ENCODE measurements at regions not wholly inside any gene's neighbourhood (a gene's known extent, or its start where the extent isn't known, plus 50 kb on each side); places are given as distances from the start of the nearest gene placed in this dataset.
"Not testable (repeated sequence)": the region's sequence is repeated elsewhere in the genome, so short reads cannot be mapped to it uniquely, and the experiment has no call there.

DNA sequence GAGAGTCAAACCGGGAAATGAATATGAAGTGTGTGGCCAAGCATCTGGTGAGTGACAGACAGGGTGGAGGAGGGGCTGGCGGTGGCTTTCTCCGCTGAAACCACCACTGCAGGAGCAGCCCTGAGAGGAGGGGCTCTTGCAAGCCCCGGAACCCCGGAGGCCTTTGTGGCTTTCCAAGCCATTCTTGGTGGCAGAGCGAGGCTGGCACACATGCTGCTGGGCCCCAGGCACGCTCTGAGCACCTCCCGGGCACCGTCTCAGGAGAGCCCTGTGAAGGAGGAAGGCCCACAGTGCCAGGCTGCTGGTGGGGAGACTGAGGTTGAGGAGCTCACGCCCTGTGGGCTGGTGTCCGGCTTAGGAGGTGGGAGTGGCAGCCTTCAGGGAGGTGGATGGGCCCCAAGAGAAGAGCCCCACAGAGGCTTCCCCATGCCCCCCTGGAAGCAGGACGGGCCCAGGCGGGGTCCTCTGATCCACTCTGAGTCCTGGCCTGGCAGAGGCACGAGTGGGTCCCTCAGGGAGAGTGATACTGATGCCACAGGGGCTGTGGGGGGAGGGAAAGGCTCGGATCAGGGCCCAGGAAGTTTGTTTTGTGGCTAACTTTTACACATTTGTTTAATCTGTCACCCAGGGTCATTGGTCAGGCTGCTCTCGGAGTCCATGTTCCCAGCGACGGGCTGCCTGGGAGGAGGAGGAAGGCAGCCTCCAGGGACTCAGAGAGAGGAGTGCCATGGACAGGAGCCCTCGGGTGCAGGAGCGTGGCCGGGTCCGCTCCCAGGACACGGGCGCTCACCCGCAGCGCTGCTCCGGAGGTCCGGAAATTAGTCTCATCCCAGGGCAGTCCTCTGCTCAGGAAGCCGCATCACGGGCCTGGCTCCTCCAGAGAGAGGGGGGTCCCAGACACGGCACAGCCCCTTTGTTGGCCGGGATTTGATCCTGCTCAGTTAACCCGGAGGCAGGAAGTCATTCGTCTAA is 170.7 kb downstream of the ERMARD start:
- no peak for DNase-seq

DNA sequence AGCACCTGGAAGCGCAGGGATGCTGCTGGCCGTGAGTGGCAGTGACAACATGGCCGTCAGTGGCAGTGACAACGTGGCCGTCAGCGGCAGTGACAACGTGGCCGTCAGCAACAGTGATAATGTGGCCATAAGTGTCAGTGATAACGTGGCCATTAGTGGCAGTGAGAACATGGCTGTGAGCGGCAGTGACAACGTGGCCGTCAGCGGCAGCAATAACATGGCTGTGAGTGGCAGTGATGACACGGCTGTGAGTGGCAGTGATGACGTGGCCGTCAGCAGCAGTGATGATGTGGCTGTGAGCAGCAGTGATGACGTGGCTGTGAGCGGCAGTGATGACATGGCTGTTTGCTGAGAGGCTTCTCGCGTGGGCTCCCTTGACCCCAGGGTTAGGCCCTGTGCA is 169.8 kb downstream of the ERMARD start:
- DNase-seq = no peak

DNA sequence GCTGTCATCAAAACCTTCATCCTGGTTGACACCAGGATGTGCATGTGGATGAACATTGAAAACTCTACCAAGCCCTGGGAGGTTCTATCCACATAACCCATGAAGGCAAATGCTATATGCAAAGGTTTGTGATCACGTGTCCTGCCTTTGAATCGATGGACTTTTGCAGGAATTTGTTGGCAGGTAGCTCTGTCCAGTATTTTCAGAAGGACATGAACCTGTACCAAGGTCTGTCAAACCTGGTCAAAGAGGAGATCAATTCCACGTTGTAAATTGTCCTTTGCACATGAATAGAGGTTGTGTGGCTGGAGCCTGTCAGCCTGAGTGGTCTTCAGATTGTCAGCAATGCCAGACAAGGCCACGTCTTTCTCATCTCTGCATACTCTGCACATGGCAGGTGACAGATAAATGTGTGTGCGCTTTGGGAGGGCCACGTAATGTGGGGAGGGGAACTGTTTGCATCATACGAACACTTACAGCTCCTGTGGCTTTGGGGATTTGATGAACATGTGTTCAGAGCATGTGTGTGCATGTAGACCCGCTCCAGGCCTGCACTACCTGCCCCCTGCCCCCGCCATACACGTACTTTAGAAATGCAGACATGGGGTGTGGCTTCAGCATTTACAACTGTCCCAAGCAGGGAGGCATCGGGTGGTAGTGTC is 169.1 kb downstream of the ERMARD start:
- no peak for DNase-seq

DNA sequence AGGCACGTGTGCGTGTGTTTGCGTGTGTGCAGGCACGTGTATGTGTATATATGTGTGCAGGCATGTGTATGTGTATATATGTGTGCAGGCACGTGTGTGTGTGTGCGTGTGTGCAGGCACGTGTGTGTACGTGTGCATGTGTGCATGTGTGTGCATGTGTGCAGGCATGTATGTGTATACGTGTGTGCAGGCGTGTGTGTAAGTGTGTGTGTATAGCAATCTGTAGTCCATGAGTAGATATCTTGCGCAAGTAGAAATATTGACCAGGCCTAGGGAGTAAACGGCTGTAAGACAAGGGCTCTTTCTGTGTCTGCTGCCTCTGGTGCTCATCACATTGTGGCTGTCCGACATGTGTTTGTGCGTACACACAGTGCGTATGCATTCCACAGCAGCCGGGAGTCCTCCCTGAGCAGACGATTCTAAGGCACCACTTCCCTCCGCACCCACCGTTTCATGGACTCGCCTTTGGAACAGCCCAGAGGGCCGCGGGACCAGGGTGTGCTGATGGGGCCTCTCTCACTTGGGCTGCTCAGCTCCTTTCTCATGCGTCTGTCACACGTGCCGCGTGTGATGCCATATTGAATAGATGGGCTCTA is 167.6 kb downstream of the ERMARD start:
- no peak for DNase-seq

DNA sequence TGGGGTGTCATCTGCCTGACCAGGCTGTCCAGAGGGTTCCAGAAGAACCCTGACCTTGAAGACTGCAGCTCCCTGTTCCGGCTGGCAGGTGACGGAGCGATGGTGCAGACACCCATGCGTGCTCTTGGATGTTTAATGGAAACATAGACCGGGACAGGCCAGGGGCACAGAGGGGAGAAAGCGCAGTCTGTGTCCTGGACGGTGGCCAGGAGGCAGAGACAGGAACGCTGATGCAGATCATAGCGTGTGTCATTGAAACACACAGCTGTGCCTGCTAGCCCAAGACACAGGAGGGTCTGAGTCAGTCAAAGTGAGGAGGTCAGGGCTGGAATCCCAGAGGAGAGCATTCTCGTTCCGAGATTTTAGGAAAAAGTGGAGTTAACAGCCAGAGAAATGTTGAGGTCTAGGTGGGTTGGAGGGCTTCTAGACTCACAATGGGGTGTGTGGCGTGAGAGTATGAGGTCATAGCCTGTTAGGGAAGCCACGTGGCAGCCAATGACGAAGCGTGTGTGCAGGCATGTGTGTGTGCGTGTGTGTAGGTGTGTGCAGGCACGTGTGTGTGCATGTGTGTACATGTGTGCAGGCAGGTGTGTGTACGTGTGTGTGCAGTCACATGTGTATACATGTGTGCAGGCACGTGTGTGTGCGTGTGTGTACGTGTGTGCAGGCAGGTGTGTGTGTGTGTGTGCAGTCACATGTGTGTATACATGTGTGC is 167.0 kb downstream of the ERMARD start:
- DNase-seq = no peak

DNA sequence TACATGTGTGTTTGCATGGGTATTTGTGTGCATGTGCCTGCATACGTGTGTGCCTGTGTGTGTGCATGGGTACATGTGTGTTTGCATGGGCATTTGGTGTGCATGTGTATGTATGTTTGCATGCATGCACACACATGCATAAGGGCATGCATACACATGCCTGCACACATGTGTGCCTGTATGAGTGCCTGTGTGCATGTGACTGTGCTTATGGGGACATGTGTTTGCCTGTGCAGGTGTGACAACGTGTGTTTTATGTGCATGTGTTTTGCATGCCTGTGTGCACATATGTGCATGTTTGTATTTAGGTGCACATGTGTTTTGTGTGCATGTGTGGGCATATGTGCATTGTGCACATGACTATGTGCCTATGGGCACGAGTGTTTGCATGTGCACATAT is 165.7 kb downstream of the ERMARD start:
- no peak for DNase-seq

DNA sequence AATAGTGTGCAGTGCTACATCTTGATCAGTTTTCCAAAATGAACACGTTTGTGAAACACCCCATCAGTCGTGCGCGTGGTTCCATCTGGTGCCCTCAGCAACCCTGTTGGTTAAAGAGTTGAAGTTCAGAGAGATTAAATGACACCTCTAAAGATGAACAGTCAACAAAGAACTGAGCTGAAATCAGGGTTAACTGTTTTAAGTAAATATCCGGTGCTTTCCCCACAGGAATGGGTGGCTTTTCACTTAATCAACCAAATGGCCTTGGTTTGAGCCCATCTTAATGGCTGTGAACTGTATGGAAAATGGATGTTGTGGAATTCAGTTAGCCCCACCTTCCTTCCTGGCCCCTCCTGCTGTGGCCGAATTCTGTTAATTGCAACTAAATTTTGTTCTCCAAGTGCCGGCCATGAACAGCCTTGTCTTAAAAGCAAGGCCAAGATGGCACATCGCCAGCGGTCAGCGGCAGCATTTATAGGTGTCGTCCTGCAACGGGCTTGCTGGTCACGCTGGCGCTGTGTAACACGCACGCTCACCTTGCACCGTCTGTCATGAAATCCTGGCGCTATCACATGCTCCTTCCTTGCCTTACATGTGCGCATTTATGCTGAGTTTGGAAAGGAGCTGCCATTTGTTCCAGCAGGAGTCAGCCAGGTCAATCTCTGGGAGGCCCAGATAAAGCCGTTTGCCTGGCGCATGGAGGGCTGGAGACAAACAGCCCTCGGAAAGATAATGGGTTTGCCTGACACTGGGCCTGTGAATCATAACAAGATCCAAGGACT is 164.5 kb downstream of the ERMARD start:
- no peak for DNase-seq

DNA sequence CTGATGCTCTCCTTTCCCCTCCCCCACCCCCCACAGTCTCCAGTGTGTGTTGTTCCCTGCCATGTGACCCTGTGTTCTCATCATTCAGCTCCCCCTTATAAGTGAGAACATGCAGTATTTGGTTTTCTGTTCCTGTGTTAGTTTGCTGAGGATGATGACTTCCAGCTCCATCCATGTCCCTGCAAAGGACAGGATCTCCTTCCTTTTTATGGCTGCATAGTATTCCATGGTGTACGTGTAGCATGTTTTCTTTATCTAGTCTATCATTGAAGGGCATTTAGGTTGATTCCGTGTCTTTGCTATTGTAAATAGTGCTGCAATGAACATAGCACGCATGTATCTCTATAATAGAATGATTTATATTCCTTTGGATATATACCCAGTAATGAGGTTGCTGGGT is 162.3 kb downstream of the ERMARD start:
- not testable (repeated sequence) for DNase-seq

DNA sequence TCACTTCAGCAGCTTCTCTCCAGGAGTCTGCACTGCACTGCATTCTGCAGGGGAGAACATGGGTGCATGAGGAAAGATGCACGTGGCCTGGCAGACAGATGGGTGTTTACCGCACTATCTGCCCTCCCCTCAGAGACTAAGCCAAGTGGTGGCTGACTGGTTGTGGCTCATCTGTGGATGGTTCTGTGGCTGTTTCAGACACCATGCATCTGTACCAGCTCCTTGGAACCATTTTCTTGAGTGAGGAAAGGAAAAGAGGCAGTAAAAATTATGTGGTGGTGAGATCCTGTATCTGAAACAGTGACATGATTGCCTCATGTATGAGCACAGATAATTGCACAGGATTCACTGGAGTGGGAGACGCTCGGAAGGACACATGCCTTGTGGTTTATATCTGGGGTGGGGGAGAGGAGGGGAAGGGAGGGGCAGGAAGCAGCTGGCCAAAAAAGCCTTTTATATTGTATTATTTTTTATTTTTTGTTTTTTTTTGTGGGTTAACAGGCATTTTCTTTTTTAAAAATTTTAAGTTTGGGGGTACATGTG is 161.7 kb downstream of the ERMARD start:
- no peak for DNase-seq

DNA sequence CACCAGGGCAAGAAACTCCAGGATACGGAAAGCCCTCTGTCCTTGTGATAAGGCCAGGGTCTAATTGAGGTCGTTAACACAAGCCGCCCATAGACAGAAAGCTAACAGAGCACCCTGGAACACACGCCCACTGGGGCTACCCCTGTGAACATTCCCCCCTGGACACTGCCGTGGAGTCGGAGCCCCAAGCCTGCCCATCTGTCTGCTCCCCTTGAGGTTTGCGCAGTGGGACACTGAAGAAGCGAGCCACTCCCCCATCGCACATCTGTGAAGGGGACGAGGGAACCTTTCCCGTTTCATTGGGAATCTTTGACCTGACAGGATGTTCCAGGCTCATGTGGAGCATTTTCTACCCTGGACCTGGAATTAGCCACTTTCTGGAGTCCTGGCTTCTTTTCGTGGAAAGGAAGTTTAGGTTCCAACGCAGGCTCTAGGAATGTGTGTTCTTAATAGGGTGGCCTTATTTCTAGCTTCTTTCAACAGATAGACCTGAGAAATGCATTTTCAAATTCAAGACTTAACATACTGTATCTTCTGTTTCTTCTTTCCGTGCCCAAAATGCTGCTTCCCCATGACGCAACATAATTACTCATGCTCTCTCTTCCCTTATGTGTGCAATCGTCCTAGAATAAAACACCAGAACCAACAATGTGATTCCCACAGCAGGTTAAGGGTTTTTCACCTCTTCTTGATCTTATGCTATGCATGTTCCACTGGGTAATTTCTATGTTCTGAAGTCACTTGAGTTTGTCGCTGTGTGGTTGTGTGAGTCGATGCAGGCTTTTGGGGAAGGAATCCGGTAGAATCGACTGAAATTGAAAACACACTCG is 161.1 kb downstream of the ERMARD start:
- DNase-seq = no peak

DNA sequence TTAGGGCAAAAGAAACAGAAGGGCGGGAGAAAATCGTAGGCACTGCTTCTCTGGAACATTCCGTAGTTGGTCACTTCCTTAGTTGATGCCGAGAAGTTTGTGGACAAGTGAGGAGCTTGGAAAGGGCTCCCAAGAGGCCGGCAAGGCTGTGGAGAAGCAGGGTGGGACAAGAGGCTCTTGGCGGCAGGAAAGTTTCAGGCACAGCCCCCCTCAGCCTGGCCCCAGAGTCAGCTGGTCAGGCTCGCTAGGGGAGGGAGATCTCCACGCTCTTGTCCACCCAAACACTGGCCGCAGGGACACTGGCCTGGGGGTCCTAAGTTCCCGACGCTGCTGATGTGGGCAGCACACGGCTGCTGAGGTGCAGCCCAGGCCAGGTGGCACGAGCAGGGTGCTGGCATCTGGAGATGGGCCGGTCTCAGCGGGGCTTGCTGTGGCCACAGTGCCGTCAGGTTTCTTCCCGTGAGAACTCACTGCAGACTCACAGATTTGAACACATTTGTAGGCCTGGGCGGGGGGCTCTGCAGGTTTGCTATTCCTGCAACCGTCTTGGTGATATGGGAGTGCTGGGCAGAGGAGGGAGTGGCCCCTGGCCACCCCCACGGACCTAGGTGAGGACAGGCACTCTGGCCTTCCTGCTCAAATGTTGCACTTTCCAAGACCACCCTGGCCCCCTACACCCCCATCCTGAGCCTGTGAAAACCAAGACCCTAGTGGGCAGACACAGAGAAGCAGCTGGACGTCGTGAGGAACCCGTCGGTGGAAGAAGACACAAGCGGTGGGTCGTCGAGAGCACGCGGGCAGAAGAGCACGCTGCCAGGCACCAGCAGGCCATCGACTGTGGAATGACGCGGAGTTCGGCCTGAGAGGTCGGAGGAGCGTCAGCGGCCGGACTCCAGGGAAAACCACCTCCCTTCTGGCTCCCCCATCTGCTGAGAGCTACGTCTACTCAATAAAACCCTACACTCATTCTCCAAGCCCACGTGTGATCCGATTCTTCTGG is 160.1 kb downstream of the ERMARD start:
- no peak for DNase-seq

DNA sequence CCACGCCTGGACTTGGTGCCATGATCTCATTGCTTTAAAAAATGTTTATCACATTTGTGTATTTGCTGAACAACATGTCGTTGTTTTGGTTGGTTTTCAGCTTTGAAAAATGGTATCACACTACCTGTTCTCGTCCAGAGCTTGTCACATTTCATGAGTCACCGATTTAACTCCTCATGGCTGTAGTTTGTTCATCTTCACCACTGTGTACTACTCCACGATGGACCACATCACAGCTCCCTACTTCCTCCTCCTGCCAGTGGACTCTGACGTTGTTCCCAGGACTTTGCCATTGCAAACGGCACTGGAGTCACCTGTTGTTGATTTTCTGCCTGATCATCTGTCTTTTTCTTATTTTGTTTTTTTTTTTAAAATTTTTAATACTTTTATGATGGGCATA is 157.7 kb downstream of the ERMARD start:
- DNase-seq = no peak

DNA sequence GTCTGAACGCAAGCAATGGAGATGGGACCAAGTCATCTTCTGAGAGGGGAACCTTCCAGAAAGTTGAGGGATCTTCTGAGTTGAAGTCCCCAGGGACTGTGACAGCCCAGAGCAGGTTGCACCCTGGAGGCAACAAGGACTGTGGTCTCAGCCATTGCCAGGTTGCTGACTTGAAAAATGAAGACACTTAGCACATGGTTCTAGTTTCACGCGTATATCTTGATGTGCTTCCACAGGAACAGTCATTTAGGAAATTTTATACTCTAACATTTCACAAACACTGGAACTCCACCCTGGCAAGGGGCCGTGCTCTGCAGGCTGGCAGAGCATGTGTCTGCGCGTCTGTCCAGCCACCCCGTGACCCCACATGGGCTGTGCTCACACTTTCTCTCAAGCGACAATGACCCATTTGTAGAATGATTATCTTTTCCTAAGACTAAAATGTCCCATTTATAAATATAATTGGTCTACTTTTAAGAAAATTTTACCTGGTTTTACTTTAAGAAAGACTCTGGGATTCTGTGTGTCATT is 157.0 kb downstream of the ERMARD start:
- DNase-seq = no peak

DNA sequence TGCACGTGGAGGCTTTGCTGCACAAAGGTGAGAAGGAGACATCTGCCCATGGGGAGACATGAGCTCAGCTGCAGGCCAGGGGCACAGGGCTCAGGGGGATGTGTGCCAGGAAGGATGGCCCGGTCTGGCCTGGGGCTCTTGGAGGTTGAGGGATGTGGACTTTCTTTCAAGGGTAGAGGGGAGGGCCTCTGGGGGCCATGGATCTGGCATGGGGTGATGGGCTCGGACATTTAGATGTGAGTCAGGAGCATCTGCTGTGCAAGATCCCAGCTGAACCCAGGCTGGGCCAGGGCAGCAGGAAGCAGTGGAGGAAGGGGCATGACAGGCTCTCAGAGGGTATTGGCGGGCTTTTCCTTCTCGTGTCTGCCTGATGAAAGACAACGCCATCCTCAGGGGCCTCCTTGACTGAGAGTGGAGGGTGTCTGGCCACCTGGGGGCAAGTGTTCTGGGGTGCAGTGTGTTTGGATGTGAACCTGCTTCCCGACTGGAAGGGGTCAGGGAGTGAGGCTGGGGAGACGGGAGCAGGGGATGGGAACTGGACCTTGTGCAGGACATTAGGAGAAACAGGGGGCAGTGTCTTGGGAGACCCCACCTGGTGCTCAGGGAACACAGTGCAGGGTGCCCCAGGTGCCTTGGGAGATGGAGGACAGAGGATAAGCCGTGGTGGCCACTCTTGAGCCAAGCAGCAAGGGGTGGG is 156.1 kb downstream of the ERMARD start:
- DNase-seq = no peak

DNA sequence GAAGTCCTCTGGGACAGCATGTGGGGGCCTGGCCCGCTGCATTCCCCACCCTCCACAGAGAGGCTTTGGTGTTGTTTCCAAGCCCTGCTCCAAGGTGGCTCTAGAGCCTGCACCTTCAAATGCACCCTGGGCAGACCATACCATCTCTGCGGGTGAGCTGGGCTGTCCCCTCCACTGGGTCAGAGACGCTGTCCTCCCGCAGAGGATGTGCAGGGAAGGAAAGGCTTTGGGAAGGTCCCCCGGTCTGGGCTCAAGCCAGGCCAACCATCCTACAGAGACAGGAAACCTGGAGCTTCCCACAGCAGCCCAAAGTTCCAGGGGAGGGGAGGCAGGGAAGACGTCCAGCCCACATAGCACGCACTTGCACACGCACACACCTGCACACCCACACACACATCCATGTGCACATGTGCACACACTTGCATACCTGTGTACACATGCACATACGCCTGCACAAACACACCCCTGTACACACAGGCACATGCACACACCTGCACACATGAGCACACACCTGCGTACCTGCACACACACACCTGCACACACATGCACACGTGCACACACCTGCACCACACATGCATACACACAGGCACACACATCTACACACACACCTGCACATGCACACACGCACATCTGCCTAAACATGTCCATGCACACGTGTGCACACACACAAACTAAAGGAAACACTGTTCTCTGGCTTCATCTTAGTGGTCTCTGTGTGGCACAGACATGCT is 155.4 kb downstream of the ERMARD start:
- no peak for DNase-seq

DNA sequence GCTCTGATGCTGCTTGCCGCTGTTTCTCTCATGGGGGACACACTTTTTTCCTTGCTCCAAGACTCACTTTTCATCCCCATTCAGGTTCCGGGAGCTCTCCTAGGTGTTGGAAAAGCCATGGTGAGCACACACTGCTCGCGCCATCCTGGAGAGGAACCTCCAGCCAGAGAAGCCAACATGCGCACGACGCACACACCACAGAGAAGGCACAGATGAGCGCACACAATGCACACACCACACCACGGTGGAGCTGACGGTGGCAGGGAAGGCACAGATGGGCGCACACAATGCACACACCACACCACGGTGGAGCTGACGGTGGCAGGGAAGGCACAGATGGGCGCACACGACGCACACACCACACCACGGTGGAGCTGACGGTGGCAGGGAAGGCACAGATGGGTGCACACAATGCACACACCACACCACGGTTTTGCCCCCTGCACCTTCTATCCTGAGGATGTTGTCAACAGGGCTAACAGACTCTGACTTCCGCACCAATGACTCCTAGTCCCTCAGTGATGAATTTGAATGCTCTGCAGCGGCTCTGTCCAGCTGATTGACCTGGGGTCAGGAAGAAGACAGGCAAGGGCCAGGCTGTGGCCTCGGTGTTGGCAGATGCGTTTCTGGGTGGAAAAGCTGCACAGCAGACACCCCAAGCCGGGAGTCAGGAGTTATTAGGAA is 154.7 kb downstream of the ERMARD start:
- no peak for DNase-seq

Data from fibroblast of skin of abdomen (primary cell).